Pons (tissue), 1 donor: ENCODE measurements at regions not wholly inside any gene's neighbourhood (a gene's known extent, or its start where the extent isn't known, plus 50 kb on each side); places are given as distances from the start of the nearest gene placed in this dataset.
"Not testable (repeated sequence)": the region's sequence is repeated elsewhere in the genome, so short reads cannot be mapped to it uniquely, and the experiment has no call there.

Experiments
- DNase-seq: peaks from one replicate; pipeline ENCODE4 v3.0.0-alpha.2; 2016; ENCODE audit warnings: low spot score

GRCh38 chr11:109680127-109680526 lies 258.1 kb downstream of the C11orf87 start:
- DNase-seq, result no peak

- DNase-seq, result not testable (repeated sequence)
Observed at GRCh38 chr11:109682788-109683187, 260.8 kb downstream of the C11orf87 start.

- DNase-seq, result no peak
Observed at GRCh38 chr11:109695696-109696095, 273.7 kb downstream of the C11orf87 start.

GRCh38 chr11:109696191-109696897 lies 274.4 kb downstream of the C11orf87 start:
- DNase-seq, result no peak

- DNase-seq, result peak; percentile 8
Observed at GRCh38 chr11:109697140-109697843, 275.3 kb downstream of the C11orf87 start.

- DNase-seq, result no peak
Observed at GRCh38 chr11:109698237-109698636, 276.2 kb downstream of the C11orf87 start.

GRCh38 chr11:109704432-109704831 lies 282.4 kb downstream of the C11orf87 start:
- DNase-seq, result no peak

GRCh38 chr11:109706945-109707344 lies 285.0 kb downstream of the C11orf87 start:
- DNase-seq, result peak; percentile 39

GRCh38 chr11:109707411-109707810 lies 285.4 kb downstream of the C11orf87 start:
- peak; percentile 31 for DNase-seq

- no peak for DNase-seq
Observed at GRCh38 chr11:109708184-109708583, 286.2 kb downstream of the C11orf87 start.

GRCh38 chr11:109714444-109714843 lies 292.5 kb downstream of the C11orf87 start:
- DNase-seq, result not testable (repeated sequence)

- not testable (repeated sequence) for DNase-seq
Observed at GRCh38 chr11:109715424-109715823, 293.4 kb downstream of the C11orf87 start.

GRCh38 chr11:109726061-109726460 lies 304.1 kb downstream of the C11orf87 start:
- no peak for DNase-seq

- DNase-seq, result no peak
Observed at GRCh38 chr11:109728056-109728455, 306.1 kb downstream of the C11orf87 start.

- DNase-seq, result no peak
Observed at GRCh38 chr11:109729761-109730160, 307.8 kb downstream of the C11orf87 start.

- no peak for DNase-seq
Observed at GRCh38 chr11:109730669-109731068, 308.7 kb downstream of the C11orf87 start.

- DNase-seq, result no peak
Observed at GRCh38 chr11:109731451-109731850, 309.5 kb downstream of the C11orf87 start.

GRCh38 chr11:109733245-109733644 lies 311.3 kb downstream of the C11orf87 start:
- no peak for DNase-seq

GRCh38 chr11:109734566-109734965 lies 312.6 kb downstream of the C11orf87 start:
- DNase-seq, result peak; percentile 35

- no peak for DNase-seq
Observed at GRCh38 chr11:109735128-109735527, 313.1 kb downstream of the C11orf87 start.

- DNase-seq, result no peak
Observed at GRCh38 chr11:109739379-109739778, 317.4 kb downstream of the C11orf87 start.

- DNase-seq, result no peak
Observed at GRCh38 chr11:109745996-109746625, 324.1 kb downstream of the C11orf87 start.

- DNase-seq, result peak; percentile 49
Observed at GRCh38 chr11:109747839-109748238, 325.8 kb downstream of the C11orf87 start.
